GM12875 (cell line): ENCODE measurements at regions not wholly inside any gene's neighbourhood (a gene's known extent, or its start where the extent isn't known, plus 50 kb on each side); places are given as distances from the start of the nearest gene placed in this dataset.

Experiments used
- H3K4me3 ChIP-seq: one replicate; pipeline ENCODE4 v1.5.1; 2011; ENCODE audit warnings: low read depth, low read length, control low read depth
- TF ChIP-seq, protein P1 (sequence below): IDR thresholded peaks from 2 replicates; pipeline ENCODE4 v1.5.1; 2011; ENCODE audit warnings: low read depth, mild to moderate bottlenecking, control low read depth, inconsistent platforms, low read length, moderate library complexity, borderline replicate concordance; ENCODE audit not compliant: insufficient read depth

DNA sequence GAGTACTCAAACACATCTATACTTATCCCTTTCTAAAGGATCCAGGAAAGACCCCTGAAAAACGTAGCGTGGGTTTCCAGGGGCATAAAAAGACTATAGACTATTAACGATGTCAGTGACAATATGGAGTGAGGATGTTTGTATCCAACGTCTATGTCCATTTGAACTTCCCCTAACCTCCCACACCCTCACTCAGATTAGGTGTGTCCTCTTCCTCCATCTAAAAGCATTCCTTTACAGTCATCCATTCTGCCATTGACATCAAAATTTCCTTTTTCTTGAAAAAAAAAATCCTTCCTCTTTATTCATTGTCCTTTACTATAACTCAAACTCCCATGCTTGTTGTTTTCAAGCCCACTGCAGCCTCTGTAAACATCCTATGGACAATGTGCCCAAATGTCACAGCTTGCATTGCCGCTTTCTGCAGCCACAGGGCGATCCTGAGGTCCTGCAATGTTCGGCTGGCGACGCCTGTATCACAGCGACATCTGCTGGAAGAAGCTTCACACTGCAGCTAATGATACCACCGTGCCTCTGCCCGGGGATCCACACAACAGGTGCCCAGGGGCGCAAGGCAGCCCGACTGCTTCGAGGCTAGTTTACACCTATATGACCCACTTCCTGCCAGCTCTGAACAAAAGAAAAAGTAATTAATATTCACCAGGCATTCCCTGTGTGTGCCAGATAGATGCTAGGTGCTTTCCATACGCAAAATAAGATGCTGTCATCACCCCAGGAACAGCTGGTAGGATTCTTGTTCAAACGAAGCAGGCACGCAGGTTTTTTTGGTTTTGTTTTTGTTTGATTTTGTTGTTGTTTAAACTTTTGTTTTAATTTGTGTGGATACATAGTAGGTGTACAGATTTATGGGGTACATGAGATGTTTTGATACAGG lies 267.9 kb upstream of the GHITM start:
- TF ChIP-seq, protein P1, sequence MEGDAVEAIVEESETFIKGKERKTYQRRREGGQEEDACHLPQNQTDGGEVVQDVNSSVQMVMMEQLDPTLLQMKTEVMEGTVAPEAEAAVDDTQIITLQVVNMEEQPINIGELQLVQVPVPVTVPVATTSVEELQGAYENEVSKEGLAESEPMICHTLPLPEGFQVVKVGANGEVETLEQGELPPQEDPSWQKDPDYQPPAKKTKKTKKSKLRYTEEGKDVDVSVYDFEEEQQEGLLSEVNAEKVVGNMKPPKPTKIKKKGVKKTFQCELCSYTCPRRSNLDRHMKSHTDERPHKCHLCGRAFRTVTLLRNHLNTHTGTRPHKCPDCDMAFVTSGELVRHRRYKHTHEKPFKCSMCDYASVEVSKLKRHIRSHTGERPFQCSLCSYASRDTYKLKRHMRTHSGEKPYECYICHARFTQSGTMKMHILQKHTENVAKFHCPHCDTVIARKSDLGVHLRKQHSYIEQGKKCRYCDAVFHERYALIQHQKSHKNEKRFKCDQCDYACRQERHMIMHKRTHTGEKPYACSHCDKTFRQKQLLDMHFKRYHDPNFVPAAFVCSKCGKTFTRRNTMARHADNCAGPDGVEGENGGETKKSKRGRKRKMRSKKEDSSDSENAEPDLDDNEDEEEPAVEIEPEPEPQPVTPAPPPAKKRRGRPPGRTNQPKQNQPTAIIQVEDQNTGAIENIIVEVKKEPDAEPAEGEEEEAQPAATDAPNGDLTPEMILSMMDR, result peak; percentile 94
- no peak overlapping the region for H3K4me3 ChIP-seq

DNA sequence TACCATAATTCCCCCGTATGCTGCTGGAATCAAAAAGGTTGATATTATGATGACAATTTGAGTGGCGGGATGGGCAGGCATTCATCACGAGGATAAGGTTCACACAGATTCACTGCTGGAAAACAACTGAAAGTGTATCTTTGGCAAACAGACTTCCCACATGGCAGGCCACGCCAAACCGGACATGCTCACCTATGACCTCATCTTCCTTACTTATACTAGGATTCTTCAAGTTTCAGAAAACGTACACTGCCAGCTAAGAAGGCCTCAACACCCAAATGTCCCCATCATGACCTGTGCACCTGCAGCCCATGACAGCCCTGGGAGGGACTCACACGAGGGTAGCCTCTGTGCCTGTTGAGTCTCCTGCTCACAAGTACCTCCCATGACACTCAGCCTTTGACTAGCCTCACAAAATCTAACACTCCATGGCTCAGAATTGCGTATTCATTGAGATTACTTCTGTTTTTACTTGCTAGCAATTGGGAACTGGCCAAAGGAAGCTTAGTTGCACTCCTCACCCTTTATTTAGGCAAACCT lies 259.0 kb upstream of the GHITM start:
- TF ChIP-seq, protein P1, result no peak
- H3K4me3 ChIP-seq, result no peak overlapping the region

DNA sequence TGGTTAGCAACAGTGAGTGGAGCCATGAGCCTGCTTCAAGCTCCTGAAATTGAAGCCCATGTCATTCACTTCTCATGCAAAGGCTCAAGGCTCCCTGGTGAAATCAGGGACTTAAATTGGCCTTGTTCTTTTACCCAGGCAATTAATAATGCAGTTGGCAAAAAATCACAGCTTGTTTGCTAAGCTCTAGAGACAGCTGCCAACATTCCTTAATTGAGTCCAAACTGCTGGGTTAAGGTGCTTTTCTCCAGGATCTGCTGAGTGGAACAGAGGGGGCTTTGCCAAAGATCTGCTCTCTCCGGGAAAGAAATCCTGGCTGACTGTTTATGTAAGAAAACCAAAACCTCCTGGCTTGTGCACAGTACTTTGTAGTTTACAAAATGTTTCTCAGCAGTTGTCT lies 257.6 kb upstream of the GHITM start:
- TF ChIP-seq, protein P1, result no peak
- no peak overlapping the region for H3K4me3 ChIP-seq

DNA sequence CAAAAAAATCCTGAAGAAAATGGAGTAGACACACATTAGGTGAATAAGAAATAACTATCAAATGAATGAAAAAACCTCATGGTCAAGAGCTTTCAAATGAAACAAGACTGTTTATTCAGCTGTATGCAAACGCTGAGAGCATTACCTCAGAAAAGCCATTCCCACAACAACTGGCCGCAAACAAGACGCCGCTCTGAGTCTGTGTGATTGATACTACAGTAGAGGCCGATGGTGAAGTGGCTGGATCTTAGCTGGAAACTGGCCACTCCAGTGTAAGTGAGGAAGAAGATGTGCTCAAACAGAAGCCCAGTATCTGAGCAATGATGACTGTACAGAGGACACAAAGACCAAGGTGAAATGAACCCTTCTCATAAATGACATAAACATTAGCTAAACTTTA lies 252.4 kb upstream of the GHITM start:
- no peak overlapping the region for H3K4me3 ChIP-seq
- TF ChIP-seq, protein P1, result no peak

DNA sequence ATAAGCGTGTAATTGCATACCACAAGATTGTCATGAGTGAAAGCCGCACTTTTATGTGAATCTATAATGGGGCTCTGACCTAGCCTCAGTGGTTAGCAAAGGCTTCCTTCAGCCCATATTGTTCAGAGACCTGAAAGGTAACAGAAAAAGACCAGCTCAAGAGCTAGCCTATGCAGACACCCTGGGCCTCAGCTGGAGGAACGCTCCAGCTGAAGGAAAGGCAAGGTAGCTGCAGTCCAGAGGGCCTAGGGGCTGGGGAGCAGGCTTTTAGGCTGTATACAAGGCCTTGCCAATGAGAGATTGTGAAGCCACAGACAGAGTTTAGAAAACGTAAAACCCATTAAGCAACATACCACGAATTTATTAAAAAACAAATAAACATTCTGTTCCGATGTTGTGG lies 246.6 kb upstream of the GHITM start:
- TF ChIP-seq, protein P1, result no peak
- no peak overlapping the region for H3K4me3 ChIP-seq

DNA sequence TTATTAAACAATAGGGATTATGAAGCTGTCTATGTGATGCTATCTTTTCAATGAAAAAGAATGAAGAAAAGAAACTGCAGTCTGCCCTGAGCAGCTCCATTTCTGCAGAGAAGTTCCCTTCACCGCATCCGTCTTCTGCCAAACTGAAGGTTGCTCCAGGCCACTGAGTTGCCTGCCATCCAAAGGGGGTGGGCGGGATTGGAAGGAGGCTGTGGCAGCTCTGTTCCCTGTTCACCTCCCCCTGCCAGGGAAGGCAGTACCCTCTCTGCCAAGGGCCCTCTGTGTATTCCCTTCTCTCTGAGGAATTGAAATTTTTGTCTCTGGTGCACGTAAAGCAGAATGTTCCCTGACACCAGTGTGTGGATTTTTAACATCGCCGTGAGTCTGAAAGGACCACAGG lies 243.1 kb upstream of the GHITM start:
- TF ChIP-seq, protein P1, result no peak
- H3K4me3 ChIP-seq, result no peak overlapping the region

DNA sequence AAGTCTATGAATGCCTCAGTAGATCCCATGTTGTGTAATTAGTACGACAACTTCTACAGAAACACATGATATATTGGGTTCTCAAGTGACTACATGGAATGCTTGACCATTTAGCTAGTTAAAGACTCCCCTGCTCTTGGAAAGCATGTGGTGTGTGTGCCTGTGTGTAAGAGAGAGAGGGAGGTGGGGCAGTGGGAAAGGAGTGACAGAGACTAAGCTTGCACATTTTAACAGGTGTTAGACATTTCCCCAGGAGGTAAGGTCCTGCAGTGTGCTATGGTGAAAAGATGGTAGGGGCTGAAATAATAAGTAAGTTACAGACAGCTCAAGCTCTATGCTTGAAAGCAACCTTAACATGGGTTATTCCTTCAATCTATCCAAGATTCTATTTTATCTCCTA lies 241.7 kb upstream of the GHITM start:
- no peak overlapping the region for H3K4me3 ChIP-seq
- TF ChIP-seq, protein P1, result no peak
